Activated T-helper 9 cell treated with anti-CD3 and anti-CD28 coated beads, Interleukin-2, amount 50 U/mL, for 16 hours (primary cell): ENCODE measurements at regions not wholly inside any gene's neighbourhood (a gene's known extent, or its start where the extent isn't known, plus 50 kb on each side); places are given as distances from the start of the nearest gene placed in this dataset.

Experiments
- DNase-seq: peaks from one replicate; pipeline ENCODE4 v3.0.0-alpha.2; 2020; ENCODE audit warnings: low read depth

- no peak for DNase-seq
Measured at GRCh38 chr2:18465979-18466378, 94.5 kb downstream of the RDH14 start.

- DNase-seq: no peak
Measured at GRCh38 chr2:18464913-18465312, 95.5 kb downstream of the RDH14 start.

- no peak for DNase-seq
Measured at GRCh38 chr2:18456026-18456425, 104.4 kb downstream of the RDH14 start.

- DNase-seq: no peak
Measured at GRCh38 chr2:18455236-18455862, 105.1 kb downstream of the RDH14 start.

- DNase-seq: no peak
Measured at GRCh38 chr2:18454692-18455235, 105.7 kb downstream of the RDH14 start.

- DNase-seq: no peak
Measured at GRCh38 chr2:18446715-18447114, 113.7 kb downstream of the RDH14 start.

- no peak for DNase-seq
Measured at GRCh38 chr2:18445433-18446320, 114.8 kb downstream of the RDH14 start.

GRCh38 chr2:18444806-18445205, 115.6 kb downstream of the RDH14 start:
- no peak for DNase-seq

GRCh38 chr2:18441583-18441982, 118.9 kb downstream of the RDH14 start:
- no peak for DNase-seq

- no peak for DNase-seq
Measured at GRCh38 chr2:18440777-18441176, 119.7 kb downstream of the RDH14 start.

GRCh38 chr2:18440141-18440661, 120.3 kb downstream of the RDH14 start:
- DNase-seq: no peak

- no peak for DNase-seq
Measured at GRCh38 chr2:18439716-18440115, 120.7 kb downstream of the RDH14 start.

GRCh38 chr2:18437909-18438308, 122.5 kb downstream of the RDH14 start:
- DNase-seq: no peak

GRCh38 chr2:18436503-18437005, 123.9 kb downstream of the RDH14 start:
- no peak for DNase-seq

- no peak for DNase-seq
Measured at GRCh38 chr2:18435426-18436037, 124.9 kb downstream of the RDH14 start.

GRCh38 chr2:18433872-18434271, 126.6 kb downstream of the RDH14 start:
- DNase-seq: no peak

GRCh38 chr2:18432999-18433398, 127.5 kb downstream of the RDH14 start:
- DNase-seq: no peak

- no peak for DNase-seq
Measured at GRCh38 chr2:18430996-18431748, 129.3 kb downstream of the RDH14 start.

- DNase-seq: no peak
Measured at GRCh38 chr2:18428516-18428915, 131.9 kb downstream of the RDH14 start.

- DNase-seq: no peak
Measured at GRCh38 chr2:18427762-18428161, 132.7 kb downstream of the RDH14 start.

GRCh38 chr2:18426174-18426573, 134.3 kb downstream of the RDH14 start:
- DNase-seq: no peak
